ENCODE measurements at regions not wholly inside any gene's neighbourhood (a gene's known extent, or its start where the extent isn't known, plus 50 kb on each side); places are given as distances from the start of the nearest gene placed in this dataset.

GRCh38 chr2:107323946-107324565 is 438.1 kb upstream of the ST6GAL2 start:
- TF ChIP-seq CTCF (IDR thresholded peaks at IDR 0.05) (no peak), POLR2A (IDR thresholded peaks at IDR 0.05) (no peak)

Measured in esophagus squamous epithelium (tissue), 4 donors.